Motor neuron (in vitro differentiated cells): ENCODE measurements at regions not wholly inside any gene's neighbourhood (a gene's known extent, or its start where the extent isn't known, plus 50 kb on each side); places are given as distances from the start of the nearest gene placed in this dataset.
"Not testable (repeated sequence)": the region's sequence is repeated elsewhere in the genome, so short reads cannot be mapped to it uniquely, and the experiment has no call there.

Source experiments
- ATAC-seq, 8 experiments: fragments of 200-7000 bp; cut with Tn5 transposase; replicated peaks in 6 of 8; 2 replicates each; pipeline ENCODE4 v1.8.0; 2021; ENCODE audit warnings: mild to moderate bottlenecking in 8 of 8, moderate library complexity in 8 of 8
- H3K27ac ChIP-seq, 2 donors: fragments of 250-450 bp; sonication (Bioruptor Pico); 2 replicates each; pipeline ENCODE4 v1.9.0; 2021; ENCODE audit warnings: antibody characterized with exemption in 2 of 2, mild to moderate bottlenecking in 2 of 2, moderate library complexity in 1 of 2
- H3K4me1 ChIP-seq, 2 donors: fragments of 250-450 bp; sonication (Bioruptor Pico); replicated peaks in 1 of 2; 2 replicates each; pipeline ENCODE4 v1.6.1; 2021; ENCODE audit warnings: antibody characterized with exemption in 2 of 2, mild to moderate bottlenecking in 2 of 2, moderate library complexity in 1 of 2
- H3K4me3 ChIP-seq, 5 donors: fragments of 250-450 bp; sonication (Bioruptor Pico); 2 replicates each; pipeline ENCODE4 v1.9.0; 2021; ENCODE audit warnings: antibody characterized with exemption in 5 of 5, mild to moderate bottlenecking in 5 of 5, moderate library complexity in 4 of 5
- WGBS, 10 experiments: fragments of 450-650 bp; shearing (Covaris generic); methylation state at CpG; one replicate each; pipeline ENCODE4 v1.0.0; 2022; 5-methylcytosine and 5-hydroxymethylcytosine counted together
- in situ Hi-C, 9 experiments: fragments of 400-800 bp; cut with MboI; loops; one replicate each; pipeline ENCODE4 v1.15.0; 2021; ENCODE audit warnings: low sequenced_read_pairs in 9 of 9, low pct_unique_long_range_greater_than_20kb in 2 of 9; ENCODE audit not compliant: unreplicated experiment in 9 of 9

DNA sequence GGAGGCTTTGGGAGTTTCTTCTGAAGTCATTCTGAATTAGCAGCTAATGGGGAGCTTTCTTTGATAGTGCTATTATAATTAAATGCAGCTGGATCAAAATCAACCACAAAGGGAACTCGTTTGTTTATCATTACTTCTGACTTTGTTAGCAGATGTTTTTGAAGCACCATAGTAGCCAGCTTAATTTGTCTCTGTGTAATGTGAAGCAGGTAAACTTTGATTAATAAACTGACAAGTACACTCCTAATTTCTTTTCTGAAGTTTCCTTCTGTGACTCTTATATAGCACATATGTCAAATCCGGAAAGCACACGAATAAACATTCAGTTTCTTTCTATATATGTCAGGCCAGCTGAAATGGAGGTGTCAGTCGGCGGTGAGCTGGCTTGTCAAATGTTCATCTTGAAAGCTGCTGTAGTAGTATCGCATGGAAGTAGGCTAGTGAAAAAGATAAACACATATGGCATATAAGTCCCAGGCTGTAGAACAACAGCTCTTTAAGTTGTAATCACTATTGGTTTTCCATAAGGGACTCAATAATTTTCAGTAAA is 451.9 kb upstream of the ZEB2 start:
- in situ Hi-C loops = no loop called here
- Histone ChIP-seq H3K4me3 (no peak overlapping the region), H3K27ac (no peak overlapping the region), H3K4me1 (peaks cover 0 to 2% of the 10 kb centered on the region in 2 donors)
- 60 to 100% (median 87%) methylated on average over 1 to 6 of the region's 6 CpGs; no CpG with 5 or more reads in 1 of the 10 experiments for WGBS, 10 experiments
- no peak for ATAC-seq

DNA sequence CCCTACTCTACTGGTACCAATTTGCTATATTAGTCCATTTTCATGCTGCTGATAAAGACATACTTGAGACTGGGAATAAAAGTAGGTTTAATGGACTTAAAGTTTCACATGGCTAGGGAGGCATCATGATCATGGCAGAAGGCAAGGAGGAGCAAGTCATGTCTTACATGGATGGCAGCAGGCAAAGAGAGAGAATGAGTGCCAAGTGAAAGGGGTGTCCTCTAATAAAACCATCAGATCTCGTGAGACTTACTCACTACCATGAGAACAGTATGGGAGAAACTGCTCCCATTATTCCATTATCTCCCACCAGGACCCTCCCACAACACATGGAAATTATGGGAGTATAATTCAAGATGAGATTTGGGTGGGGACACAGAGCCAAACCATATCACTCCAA is 450.5 kb upstream of the ZEB2 start:
- H3K4me1 ChIP-seq, H3K4me3 ChIP-seq, H3K27ac ChIP-seq, in situ Hi-C loops, ATAC-seq: not testable (repeated sequence)
- 29 to 100% (median 73%) methylated on average over 1 of the region's 1 CpG; no CpG with 5 or more reads in 4 of the 10 experiments for WGBS, 10 experiments

DNA sequence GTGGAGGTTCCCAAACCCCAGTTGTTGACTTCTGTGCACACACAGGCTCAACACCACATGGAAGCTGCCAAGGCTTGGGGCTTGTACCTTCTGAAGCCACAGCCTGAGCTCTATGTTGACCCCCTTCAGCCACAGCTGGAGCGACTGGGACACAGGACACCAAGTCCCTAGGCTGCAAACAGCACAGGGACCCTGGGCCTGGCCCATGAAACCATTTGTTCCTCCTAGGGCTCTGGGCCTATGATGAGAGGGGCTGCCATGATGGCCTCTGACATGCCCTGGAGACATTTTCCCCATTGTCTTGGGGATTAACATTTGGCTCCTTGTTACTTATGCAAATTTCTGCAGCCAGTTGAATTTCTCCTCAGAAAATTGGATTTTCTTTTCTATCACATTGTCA is 449.6 kb upstream of the ZEB2 start:
- H3K4me3 ChIP-seq, H3K4me1 ChIP-seq, H3K27ac ChIP-seq, in situ Hi-C loops, ATAC-seq: not testable (repeated sequence)
- 71 to 80% methylated on average over 1 of the region's 1 CpG; no CpG with 5 or more reads in 8 of the 10 experiments for WGBS, 10 experiments

- no peaks in the 10 kb centered on the region for H3K4me1 ChIP-seq
- WGBS, 10 experiments = 57 to 100% (median 83%) methylated on average over 1 to 2 of the region's 2 CpGs; no CpG with 5 or more reads in 1 of the 10 experiments
- no peak overlapping the region for H3K4me3 ChIP-seq
- no peak for ATAC-seq
- H3K27ac ChIP-seq = no peak overlapping the region
- in situ Hi-C loops = no loop called here
These were observed 448.0 kb upstream of the ZEB2 start for GRCh38 chr2:144967961-144968360.

GRCh38 chr2:144965172-144965571 is 445.3 kb upstream of the ZEB2 start:
- Histone ChIP-seq H3K4me3 (no peak overlapping the region), H3K27ac (no peak overlapping the region), H3K4me1 (no peaks in the 10 kb centered on the region)
- no peak for ATAC-seq
- 34 to 88% (median 75%) methylated on average over 2 to 4 of the region's 4 CpGs; no CpG with 5 or more reads in 3 of the 10 experiments for WGBS, 10 experiments
- in situ Hi-C loops = no loop called here

DNA sequence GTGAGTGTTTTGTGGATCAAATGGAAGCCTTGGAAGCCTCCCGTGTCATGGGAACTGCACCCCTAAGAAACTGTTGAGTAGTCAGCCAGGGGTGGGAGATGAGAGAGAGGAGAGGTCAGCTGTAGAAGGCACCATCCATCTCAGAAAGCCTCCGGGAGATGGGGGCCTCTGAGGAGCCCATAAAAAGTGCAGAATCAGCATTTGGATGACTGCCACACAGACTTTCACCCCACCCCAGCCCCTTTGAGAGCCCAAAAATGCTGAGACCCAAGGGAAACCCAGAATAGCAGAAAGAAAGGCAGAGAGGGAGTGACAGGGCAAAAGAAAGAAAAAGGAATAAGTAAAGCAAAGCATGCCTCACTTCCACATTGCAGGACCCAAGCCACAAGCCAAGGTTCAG is 443.1 kb upstream of the ZEB2 start:
- 50 to 80% (median 69%) methylated on average over 1 to 2 of the region's 2 CpGs; no CpG with 5 or more reads in 5 of the 10 experiments for WGBS, 10 experiments
- in situ Hi-C loops = no loop called here
- no peaks in the 10 kb centered on the region for H3K4me1 ChIP-seq
- no peak overlapping the region for H3K4me3 ChIP-seq
- no peak for ATAC-seq
- no peak overlapping the region for H3K27ac ChIP-seq

DNA sequence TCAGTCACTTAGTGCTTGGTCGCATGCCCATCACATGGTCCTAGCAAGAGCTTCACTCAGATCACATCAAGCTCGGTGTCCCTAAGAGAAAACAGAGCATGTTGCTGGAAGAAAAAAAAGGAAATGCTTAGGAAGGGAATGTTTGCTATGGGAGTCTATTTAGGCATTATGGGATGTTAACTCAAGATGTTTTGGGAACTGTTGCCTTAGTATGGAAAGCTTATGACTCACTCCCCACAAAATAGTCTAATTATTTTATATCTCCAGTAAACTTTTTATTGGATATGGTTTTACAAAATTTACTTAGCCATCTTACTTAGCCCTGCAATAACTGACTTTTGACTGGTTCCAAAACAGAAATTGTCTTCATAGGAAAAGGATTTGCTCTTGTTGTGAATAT is 439.5 kb upstream of the ZEB2 start:
- H3K4me1 ChIP-seq = no peaks in the 10 kb centered on the region
- WGBS, 10 experiments = 58 to 100% (median 100%) methylated on average over 1 to 2 of the region's 2 CpGs; no CpG with 5 or more reads in 3 of the 10 experiments
- ATAC-seq = no peak
- H3K4me3 ChIP-seq = no peak overlapping the region
- H3K27ac ChIP-seq = no peak overlapping the region
- in situ Hi-C loops = no loop called here

- Histone ChIP-seq H3K4me1 (peaks cover 0 to 9% of the 10 kb centered on the region in 2 donors), H3K27ac (no peak overlapping the region), H3K4me3 (no peak overlapping the region)
- in situ Hi-C loops = no loop called here
- peak; percentile 30 to 99 (median 96) for ATAC-seq
- WGBS, 10 experiments = 14 to 100% (median 88%) methylated on average over 1 to 3 of the region's 3 CpGs; no CpG with 5 or more reads in 2 of the 10 experiments
These were observed 431.1 kb upstream of the ZEB2 start for GRCh38 chr2:144950899-144951560.

DNA sequence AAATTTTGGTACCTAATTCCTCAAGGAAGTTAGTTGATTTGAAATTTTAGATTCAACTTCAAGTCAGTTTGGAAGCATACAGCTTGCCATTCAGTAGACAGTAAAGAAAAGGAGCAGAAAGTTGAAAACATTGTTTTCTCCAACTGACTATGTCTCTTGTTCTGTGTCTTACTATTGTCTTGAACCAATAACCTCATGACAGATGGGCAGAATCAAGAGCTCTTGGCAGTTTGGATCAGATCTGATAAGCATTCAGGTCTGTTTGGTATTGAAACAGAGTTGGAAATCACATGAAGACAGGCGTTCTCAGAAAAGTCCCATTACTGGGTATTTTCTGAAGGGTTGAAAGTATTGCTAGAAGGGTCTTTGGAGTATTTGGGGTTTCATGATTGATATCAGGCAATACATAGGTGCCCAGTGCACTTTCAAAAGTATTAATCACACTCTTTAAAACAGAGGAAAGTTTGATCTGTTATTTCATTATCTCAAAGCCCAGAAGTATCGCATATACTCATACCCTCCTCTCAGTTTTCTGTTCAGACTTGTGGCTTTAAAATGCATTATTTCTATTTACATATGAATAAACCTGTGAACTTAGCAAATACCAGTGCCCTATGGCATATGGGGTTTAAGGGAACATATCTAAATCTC is 428.4 kb upstream of the ZEB2 start:
- WGBS, 10 experiments = 50 to 100% (median 94%) methylated on average over 1 to 2 of the region's 2 CpGs
- no peak for ATAC-seq
- no peak overlapping the region for H3K4me3 ChIP-seq
- in situ Hi-C loops = no loop called here
- H3K4me1 ChIP-seq = peaks cover 9 to 25% of the 10 kb centered on the region in 2 donors
- no peak overlapping the region for H3K27ac ChIP-seq

DNA sequence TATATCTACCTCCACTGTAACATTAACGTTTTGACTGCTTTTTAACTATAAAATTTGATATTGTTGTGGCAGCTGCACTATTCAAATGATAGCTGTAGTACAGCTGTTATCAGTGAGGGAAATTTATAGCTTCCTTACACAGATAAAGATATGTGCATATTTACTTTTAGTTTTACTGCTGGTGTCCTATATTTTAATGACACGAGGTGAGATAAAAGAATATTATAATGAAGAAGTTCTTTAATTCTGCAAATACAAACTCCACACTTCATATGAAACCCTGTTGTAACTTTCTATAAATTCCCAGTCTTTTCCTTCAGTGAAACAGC is 427.8 kb upstream of the ZEB2 start:
- Histone ChIP-seq H3K4me3 (no peak overlapping the region), H3K4me1 (peaks cover 14 to 31% of the 10 kb centered on the region in 2 donors), H3K27ac (no peak overlapping the region)
- in situ Hi-C loops = no loop called here
- WGBS, 10 experiments = 10 to 94% (median 66%) methylated on average over 1 to 2 of the region's 2 CpGs
- no peak for ATAC-seq

- H3K4me3 ChIP-seq = no peak overlapping the region
- peak in 2 of 8 experiments; percentile 39 to 65 for ATAC-seq
- 0 to 100% (median 33%) methylated on average over 1 of the region's 1 CpG; no CpG with 5 or more reads in 5 of the 10 experiments for WGBS, 10 experiments
- peaks cover 14 to 40% of the 10 kb centered on the region in 2 donors for H3K4me1 ChIP-seq
- in situ Hi-C loops = no loop called here
- no peak overlapping the region for H3K27ac ChIP-seq
These were observed 426.3 kb upstream of the ZEB2 start for GRCh38 chr2:144946263-144946662.

DNA sequence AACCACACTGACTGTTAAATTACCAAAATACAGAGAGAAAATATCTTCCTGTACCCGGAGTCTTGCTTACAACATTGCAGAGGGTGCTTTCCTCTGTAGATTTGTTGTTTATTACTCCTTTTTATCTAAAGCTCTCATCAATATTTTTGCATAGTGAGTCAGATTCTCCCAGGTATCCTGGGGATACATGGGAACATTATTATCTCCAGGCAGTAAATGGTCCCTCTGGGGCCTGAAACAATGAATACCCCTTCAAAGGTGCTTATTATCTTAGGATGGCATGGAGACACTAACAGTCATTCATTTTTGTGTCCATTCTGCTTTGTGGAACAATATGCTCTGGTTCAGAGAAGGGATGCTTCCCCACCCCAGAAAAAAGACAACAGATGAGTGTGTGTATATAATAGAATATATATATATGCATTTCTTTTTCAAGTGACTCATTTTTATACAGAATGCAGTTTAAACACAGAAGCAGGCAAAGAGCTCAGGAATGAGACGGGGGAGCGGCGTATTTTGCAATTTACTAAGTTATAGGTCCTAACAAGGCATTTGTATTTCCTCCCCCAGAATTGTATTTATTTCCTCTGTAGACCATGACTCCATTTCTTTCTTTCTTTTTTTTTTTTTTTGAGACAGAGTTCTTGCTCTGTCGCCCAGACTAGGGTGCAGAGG is 424.8 kb upstream of the ZEB2 start:
- in situ Hi-C loops = no loop called here
- Histone ChIP-seq H3K4me3 (no peak overlapping the region), H3K4me1 (peaks cover 14 to 37% of the 10 kb centered on the region in 2 donors), H3K27ac (no peak overlapping the region)
- peak in 2 of 8 experiments; percentile 67 to 83 for ATAC-seq
- 61 to 96% (median 93%) methylated on average over 1 to 4 of the region's 5 CpGs; no CpG with 5 or more reads in 1 of the 10 experiments for whole genome bisulfite sequencing, 10 experiments

DNA sequence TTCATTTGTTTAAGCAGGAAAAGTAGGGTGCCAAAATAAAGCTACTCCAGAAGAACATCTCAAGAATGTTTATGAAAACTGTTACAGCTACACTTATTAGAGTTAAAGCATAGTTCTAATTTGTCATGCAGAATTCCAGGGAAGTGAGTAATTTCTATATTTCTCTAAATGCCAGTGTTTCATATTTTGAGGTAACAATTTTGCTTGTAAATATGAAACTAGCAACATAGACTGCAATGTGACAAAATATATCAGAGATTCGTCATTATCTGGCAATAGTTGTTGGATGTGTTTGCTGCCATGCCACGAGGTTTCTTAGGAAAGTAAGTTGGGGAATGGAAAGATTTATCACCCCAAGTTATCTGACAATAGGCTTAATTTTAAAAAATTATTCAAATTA is 424.1 kb upstream of the ZEB2 start:
- H3K4me3 ChIP-seq = no peak overlapping the region
- ATAC-seq = no peak
- in situ Hi-C loops = no loop called here
- H3K27ac ChIP-seq = no peak overlapping the region
- peaks cover 14 to 37% of the 10 kb centered on the region in 2 donors for H3K4me1 ChIP-seq
- WGBS, 10 experiments = 25 to 100% (median 79%) methylated on average over 2 of the region's 2 CpGs; no CpG with 5 or more reads in 4 of the 10 experiments
